ENCODE measurements at regions not wholly inside any gene's neighbourhood (a gene's known extent, or its start where the extent isn't known, plus 50 kb on each side); places are given as distances from the start of the nearest gene placed in this dataset.

- no peak for TF ChIP-seq SPI1 (IDR thresholded peaks at IDR 0.05; ENCODE audit: low read depth, low read length)
- TF ChIP-seq POLR2AphosphoS5 (IDR thresholded peaks at IDR 0.05; ENCODE audit: low read depth, low read length): no peak
- TF ChIP-seq TAF1 (IDR thresholded peaks at IDR 0.05; ENCODE audit: low read depth, low read length): no peak
- TF ChIP-seq POU2F2 (IDR thresholded peaks at IDR 0.05; ENCODE audit: low read depth, low read length): no peak
- TF ChIP-seq POLR2A (IDR thresholded peaks at IDR 0.05; ENCODE audit: low read depth, low read length): no peak
These were observed 185.0 kb downstream of the TTLL2 start for GRCh38 chr6:167509853-167510220.
